ENCODE measurements at regions not wholly inside any gene's neighbourhood (a gene's known extent, or its start where the extent isn't known, plus 50 kb on each side); places are given as distances from the start of the nearest gene placed in this dataset.

DNA sequence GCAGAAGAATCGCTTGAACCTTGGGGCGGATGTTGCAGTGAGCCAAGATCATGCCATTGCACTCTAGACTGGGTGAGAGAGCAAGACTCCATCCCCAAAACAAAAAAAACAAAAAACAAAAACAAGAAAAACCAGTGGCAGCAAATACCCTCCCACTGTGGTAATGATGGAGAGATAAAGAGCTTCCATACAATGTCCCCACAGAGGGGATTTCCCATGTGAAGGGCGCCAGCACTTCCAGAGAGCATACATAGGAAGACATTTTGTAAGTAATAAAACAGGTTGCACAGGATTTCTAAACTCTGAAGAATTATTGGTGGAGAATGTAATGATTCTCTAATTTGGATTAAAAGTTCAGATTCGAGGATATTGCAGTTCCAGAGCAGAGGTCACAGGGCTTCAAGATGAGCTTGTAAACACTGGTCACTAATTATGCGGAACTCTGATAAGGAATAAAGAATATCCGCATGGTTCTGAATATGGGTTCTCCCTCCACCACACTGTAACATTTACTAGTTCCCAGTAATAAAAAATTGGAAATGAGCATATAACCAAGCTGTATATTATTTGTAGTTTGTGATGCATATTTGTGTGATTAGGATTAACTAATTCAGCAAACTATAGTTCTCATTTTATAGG is 290.1 kb upstream of the SLC10A2 start:
- TF ChIP-seq, protein P1, sequence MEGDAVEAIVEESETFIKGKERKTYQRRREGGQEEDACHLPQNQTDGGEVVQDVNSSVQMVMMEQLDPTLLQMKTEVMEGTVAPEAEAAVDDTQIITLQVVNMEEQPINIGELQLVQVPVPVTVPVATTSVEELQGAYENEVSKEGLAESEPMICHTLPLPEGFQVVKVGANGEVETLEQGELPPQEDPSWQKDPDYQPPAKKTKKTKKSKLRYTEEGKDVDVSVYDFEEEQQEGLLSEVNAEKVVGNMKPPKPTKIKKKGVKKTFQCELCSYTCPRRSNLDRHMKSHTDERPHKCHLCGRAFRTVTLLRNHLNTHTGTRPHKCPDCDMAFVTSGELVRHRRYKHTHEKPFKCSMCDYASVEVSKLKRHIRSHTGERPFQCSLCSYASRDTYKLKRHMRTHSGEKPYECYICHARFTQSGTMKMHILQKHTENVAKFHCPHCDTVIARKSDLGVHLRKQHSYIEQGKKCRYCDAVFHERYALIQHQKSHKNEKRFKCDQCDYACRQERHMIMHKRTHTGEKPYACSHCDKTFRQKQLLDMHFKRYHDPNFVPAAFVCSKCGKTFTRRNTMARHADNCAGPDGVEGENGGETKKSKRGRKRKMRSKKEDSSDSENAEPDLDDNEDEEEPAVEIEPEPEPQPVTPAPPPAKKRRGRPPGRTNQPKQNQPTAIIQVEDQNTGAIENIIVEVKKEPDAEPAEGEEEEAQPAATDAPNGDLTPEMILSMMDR (IDR thresholded peaks at IDR 0.05; ENCODE audit: control insufficient read depth, extremely low read depth, insufficient read depth) = no peak

DNA sequence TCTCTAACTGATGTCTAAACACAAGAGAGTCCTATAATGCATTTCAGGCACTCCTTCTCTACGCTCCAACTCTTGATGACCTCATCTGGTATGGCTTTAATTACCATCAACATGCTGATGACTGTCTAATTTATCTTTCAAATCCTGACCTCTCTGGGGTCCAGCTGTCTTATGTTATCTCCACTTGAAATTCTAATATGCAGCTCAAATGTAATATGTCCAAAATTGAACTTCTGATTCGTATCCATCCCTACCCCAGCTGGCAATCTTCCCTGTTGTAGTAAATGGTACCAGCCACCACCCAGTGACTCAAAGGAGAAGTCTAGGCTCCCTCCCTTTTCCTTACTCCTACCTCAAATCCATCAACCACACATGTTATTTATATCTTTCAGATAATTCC is 288.0 kb upstream of the SLC10A2 start:
- no peak overlapping the region for H3K4me3 ChIP-seq (ENCODE audit: low read depth, low read length)
- no peak for DNase-seq (ENCODE audit: low read depth)
- TF ChIP-seq, protein P1 (IDR thresholded peaks at IDR 0.05; ENCODE audit: control insufficient read depth, extremely low read depth, insufficient read depth) = no peak

More for the DNA sequence above, 290.1 kb upstream of the SLC10A2 start:
- H3K4me3 ChIP-seq (ENCODE audit: low read depth, low read length) = no peak overlapping the region
- no peak for DNase-seq (ENCODE audit: low read depth)

DNA sequence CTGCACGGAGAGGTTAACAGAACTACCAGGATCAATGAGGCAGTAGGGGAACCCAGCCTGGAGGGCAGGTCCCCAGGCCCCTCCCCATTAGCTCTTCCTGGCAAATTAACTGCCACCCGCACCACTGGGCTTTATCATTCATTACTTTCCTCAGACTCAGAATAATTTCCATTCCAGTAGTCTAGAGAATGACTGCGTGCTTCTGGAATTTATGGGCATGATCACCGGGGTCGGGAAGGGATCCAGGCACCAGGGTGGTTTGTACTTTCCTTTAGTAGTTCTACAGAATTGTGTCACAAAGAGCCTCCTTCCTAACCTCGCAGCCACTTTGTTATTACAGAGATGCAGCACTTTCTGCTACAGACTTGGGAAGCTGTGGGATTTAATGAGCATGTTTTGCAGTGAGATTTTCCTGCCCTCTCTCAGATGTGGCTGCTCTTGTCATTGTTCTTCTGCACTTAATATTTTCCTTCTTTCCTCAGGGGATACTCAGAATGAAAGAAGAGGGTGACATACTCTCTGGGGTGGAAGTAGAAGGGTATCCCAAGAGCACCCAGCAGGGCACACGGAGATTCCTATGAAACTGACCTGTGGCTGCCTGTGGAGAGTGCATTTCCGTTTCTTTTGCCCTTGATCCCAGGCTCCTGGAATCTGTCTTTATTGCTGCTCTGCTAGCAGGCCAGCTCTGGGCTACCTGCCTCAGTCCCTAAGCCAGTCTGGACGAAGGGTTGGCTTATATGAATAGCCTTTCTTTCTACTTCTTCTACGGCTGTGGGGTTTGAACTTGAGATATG is 285.0 kb upstream of the SLC10A2 start:
- H3K4me3 ChIP-seq (ENCODE audit: low read depth, low read length) = no peak overlapping the region

DNA sequence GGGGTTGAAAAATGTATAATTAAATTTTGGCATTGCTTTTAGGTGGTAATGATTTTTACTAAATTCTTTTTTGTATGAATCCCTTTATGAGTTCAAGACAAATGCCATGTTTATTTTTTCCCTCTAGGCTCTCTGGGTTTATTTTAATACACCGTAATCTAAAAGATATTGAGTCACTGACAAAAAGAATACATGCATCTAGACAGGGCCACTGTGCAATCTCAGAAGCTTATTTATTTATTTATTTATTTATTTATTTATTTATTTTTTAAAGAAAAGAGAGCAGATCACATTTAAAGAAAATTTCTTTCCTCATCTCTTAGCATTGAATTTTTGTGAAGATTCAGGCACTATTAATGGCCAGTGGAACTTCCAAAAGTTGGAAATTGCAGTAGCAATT is 283.9 kb upstream of the SLC10A2 start:
- TF ChIP-seq, protein P1 (IDR thresholded peaks at IDR 0.05; ENCODE audit: control insufficient read depth, extremely low read depth, insufficient read depth) = no peak

More for the DNA sequence above, 285.0 kb upstream of the SLC10A2 start:
- DNase-seq (ENCODE audit: low read depth) = no peak
- TF ChIP-seq, protein P1 (IDR thresholded peaks at IDR 0.05; ENCODE audit: control insufficient read depth, extremely low read depth, insufficient read depth) = no peak

DNA sequence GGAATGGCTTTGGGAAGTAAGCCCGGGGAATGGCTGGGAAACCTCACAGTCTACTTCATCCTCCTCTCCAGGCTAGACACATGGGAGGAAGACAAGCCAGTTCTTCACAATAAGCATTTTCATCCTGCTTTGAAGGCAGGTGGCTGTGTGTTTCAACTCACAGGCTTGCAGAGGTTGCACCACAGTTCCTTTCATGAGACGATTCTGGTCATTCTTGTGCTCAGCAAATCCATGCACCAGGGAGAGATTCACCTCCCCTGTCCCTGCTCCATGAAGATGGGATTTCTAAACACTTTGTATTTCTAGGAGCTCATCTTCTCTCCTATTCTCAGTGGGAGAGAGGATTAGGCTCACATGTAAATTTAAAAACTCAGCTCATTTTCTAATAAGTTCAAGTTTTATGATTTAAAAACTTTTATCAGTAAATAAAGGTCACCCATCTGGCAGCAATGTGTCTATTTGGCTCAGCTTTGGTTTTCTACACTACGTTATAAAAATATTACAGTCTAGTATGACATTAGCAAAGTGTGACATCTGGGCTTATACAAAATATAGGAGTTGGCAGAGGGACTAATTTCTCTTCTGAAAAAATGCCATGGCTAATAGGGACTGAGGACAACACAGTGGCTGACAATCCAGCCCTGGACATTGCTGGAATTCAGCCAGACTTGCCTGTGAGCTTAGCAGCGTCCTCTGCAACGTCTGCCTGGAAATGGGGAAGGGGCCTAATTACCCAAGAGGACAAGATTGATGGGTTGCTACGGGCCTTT is 283.2 kb upstream of the SLC10A2 start:
- no peak for DNase-seq (ENCODE audit: low read depth)
- no peak overlapping the region for H3K4me3 ChIP-seq (ENCODE audit: low read depth, low read length)
- TF ChIP-seq, protein P1 (IDR thresholded peaks at IDR 0.05; ENCODE audit: control insufficient read depth, extremely low read depth, insufficient read depth) = no peak

More for the DNA sequence above, 283.9 kb upstream of the SLC10A2 start:
- no peak overlapping the region for H3K4me3 ChIP-seq (ENCODE audit: low read depth, low read length)
- no peak for DNase-seq (ENCODE audit: low read depth)

DNA sequence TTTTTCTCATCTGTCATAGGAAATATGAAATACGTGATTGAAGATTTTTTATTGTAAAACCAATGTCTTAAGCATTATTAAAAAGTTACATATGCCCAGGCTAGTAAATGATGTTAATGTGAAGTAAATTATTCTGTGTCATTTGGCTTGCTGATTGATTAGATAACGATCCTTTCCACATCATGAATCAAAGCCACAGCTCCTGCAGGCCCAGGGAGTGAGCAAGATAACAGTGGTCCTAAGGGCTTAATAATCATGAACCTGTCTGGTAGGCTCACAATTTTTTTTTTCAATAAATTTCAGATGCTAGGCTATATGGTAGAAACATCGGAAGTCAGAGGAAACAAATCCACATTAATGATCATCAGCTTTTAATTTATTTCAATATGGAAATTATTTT is 269.0 kb upstream of the SLC10A2 start:
- TF ChIP-seq, protein P1 (IDR thresholded peaks at IDR 0.05; ENCODE audit: control insufficient read depth, extremely low read depth, insufficient read depth) = no peak
- H3K4me3 ChIP-seq (ENCODE audit: low read depth, low read length) = no peak overlapping the region
- DNase-seq (ENCODE audit: low read depth) = no peak

All from LNCaP clone FGC (cell line).